Glutamatergic neuron (in vitro differentiated cells): ENCODE measurements at regions not wholly inside any gene's neighbourhood (a gene's known extent, or its start where the extent isn't known, plus 50 kb on each side); places are given as distances from the start of the nearest gene placed in this dataset.

ENCODE experiments used
- DNase-seq: peaks from one replicate; pipeline ENCODE4 v3.0.0; 2022
- H3K27ac Mint-ChIP-seq: one replicate; pipeline ENCODE4 v1.8.0; 2020; ENCODE audit warnings: mild to moderate bottlenecking, mixed read lengths, inconsistent platforms; ENCODE audit not compliant: unreplicated experiment
- H3K27me3 Mint-ChIP-seq: one replicate; pipeline ENCODE4 v1.8.0; 2020; ENCODE audit warnings: mild to moderate bottlenecking, moderate library complexity, mixed read lengths, inconsistent platforms; ENCODE audit not compliant: unreplicated experiment
- H3K36me3 Mint-ChIP-seq: one replicate; pipeline ENCODE4 v1.8.0; 2020; ENCODE audit warnings: mild to moderate bottlenecking, mixed read lengths, inconsistent platforms; ENCODE audit not compliant: unreplicated experiment
- H3K4me1 Mint-ChIP-seq: one replicate; pipeline ENCODE4 v1.8.0; 2020; ENCODE audit warnings: mild to moderate bottlenecking, low read depth, mixed read lengths, inconsistent platforms; ENCODE audit not compliant: unreplicated experiment
- H3K4me3 Mint-ChIP-seq: one replicate; pipeline ENCODE4 v1.8.0; 2020; ENCODE audit warnings: mild to moderate bottlenecking, mixed read lengths, inconsistent platforms; ENCODE audit not compliant: unreplicated experiment
- H3K9me3 Mint-ChIP-seq: one replicate; pipeline ENCODE4 v1.8.0; 2020; ENCODE audit warnings: mild to moderate bottlenecking, moderate library complexity, mixed read lengths, inconsistent platforms; ENCODE audit not compliant: unreplicated experiment
- CTCF ChIP-seq: fragments of 200-600 bp; sonication (generic); IDR thresholded peaks from one replicate; pipeline ENCODE4 v1.5.0; 2021; ENCODE audit not compliant: partially characterized antibody, unreplicated experiment

GRCh38 chr12:46682148-46682547 lies 143.6 kb downstream of the SLC38A4 start:
- H3K4me3 Mint-ChIP-seq, result no peak overlapping the region
- no peak overlapping the region for H3K27ac Mint-ChIP-seq
- peaks cover 9% of the 10 kb centered on the region for H3K9me3 Mint-ChIP-seq
- H3K36me3 Mint-ChIP-seq, result peaks cover 7% of the 10 kb centered on the region
- no peak for DNase-seq
- no peak for TF ChIP-seq CTCF
- peaks cover 10% of the 10 kb centered on the region for H3K27me3 Mint-ChIP-seq
- no peaks in the 10 kb centered on the region for H3K4me1 Mint-ChIP-seq

- H3K4me3 Mint-ChIP-seq, result no peak overlapping the region
- TF ChIP-seq CTCF, result no peak
- DNase-seq, result no peak
- peaks cover 7% of the 10 kb centered on the region for H3K36me3 Mint-ChIP-seq
- peaks cover 6% of the 10 kb centered on the region for H3K9me3 Mint-ChIP-seq
- no peak overlapping the region for H3K27ac Mint-ChIP-seq
- H3K4me1 Mint-ChIP-seq, result no peaks in the 10 kb centered on the region
- peaks cover 8% of the 10 kb centered on the region for H3K27me3 Mint-ChIP-seq
Measured at GRCh38 chr12:46680506-46680905, 145.3 kb downstream of the SLC38A4 start.

- H3K4me3 Mint-ChIP-seq, result no peak overlapping the region
- TF ChIP-seq CTCF, result no peak
- peaks cover 5% of the 10 kb centered on the region for H3K9me3 Mint-ChIP-seq
- DNase-seq, result no peak
- H3K36me3 Mint-ChIP-seq, result peaks cover 3% of the 10 kb centered on the region
- no peak overlapping the region for H3K27ac Mint-ChIP-seq
- H3K27me3 Mint-ChIP-seq, result peaks cover 4% of the 10 kb centered on the region
- no peaks in the 10 kb centered on the region for H3K4me1 Mint-ChIP-seq
Measured at GRCh38 chr12:46679754-46680153, 146.0 kb downstream of the SLC38A4 start.

- no peak for DNase-seq
- H3K9me3 Mint-ChIP-seq, result peaks cover 4% of the 10 kb centered on the region
- no peak overlapping the region for H3K27ac Mint-ChIP-seq
- TF ChIP-seq CTCF, result no peak
- no peaks in the 10 kb centered on the region for H3K27me3 Mint-ChIP-seq
- H3K4me3 Mint-ChIP-seq, result no peak overlapping the region
- H3K36me3 Mint-ChIP-seq, result no peaks in the 10 kb centered on the region
- no peaks in the 10 kb centered on the region for H3K4me1 Mint-ChIP-seq
Measured at GRCh38 chr12:46678426-46678825, 147.4 kb downstream of the SLC38A4 start.

GRCh38 chr12:46677749-46678148 lies 148.0 kb downstream of the SLC38A4 start:
- Mint-ChIP-seq H3K36me3 (no peaks in the 10 kb centered on the region), H3K9me3 (peaks cover 2% of the 10 kb centered on the region), H3K27ac (no peak overlapping the region), H3K4me3 (no peak overlapping the region), H3K27me3 (no peaks in the 10 kb centered on the region), H3K4me1 (no peaks in the 10 kb centered on the region)
- TF ChIP-seq CTCF, result no peak
- DNase-seq, result no peak
